Right renal pelvis (tissue), 4 donors: ENCODE measurements at regions not wholly inside any gene's neighbourhood (a gene's known extent, or its start where the extent isn't known, plus 50 kb on each side); places are given as distances from the start of the nearest gene placed in this dataset.

Source experiments
- DNase-seq, 4 donors: peaks; one replicate each; pipeline ENCODE4 v3.0.0-alpha.2; 2013; ENCODE audit warnings: low read depth in 4 of 4, low spot score in 3 of 4, missing footprints in 1 of 4

DNA sequence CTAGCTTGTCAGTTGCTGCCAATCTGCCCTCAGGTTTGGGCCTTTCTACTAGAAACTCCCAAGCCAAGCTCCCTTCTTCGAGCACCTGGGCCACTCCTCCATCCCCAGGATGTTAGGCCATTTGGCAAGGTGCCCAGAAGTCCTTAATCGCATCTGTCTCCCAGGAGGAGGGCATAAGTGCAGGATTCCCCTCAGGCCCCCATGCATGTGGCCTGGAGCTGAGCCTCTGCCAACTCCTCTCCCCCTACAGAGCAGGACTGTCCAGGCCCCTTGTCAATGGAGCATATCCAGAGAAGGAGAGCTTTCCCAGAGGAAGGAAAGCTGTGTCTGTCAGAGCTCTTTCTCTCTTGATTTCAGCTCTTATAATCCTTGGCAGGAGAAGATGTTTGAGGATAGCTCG is 182.6 kb upstream of the ROPN1 start:
- peak in 1 of 4 donors; percentile 38 for DNase-seq

DNA sequence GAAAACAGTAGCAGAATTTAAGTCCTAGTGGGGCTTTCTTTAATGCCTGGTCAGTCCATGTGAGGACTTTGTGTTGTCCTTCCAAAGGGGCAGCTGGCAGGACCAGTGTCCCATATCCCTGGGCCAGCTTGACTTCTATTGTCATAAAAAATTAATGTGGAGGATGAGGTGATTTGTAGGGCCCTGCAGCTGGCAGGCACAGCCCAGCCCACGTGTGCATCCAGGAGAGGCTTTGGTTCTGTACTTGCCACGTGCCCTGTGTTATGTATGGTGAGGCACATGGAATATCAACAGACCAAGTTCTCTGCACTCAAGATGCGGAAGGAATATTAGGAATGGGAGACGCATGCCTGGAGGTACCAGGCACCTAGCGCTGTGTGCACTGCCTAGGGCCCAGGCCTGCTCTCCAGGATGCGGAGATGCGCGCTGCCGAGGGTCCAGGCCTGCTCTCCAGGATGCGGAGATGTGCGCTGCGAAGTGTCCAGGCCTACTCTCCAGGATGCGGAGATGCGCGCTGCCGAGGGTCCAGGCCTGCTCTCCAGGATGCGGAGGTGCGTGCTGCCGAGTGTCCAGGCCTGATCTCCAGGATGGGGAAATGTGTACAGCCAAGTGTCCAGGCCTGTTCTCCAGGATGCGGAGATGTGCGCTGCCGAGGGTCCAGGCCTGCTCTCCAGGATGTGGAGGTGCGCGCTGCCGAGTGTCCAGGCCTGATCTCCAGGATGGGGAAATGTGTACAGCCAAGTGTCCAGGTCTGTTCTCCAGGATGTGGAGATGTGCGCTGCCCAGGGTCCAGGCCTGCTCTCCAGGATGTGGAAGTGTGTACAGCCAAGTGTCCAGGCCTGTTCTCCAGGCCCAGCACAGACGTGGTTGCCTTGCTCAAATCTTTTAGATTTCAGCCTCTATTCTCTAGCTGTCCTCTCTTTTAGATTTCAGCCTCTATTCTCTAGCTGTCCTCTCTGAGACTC is 183.3 kb upstream of the ROPN1 start:
- DNase-seq = no peak

DNA sequence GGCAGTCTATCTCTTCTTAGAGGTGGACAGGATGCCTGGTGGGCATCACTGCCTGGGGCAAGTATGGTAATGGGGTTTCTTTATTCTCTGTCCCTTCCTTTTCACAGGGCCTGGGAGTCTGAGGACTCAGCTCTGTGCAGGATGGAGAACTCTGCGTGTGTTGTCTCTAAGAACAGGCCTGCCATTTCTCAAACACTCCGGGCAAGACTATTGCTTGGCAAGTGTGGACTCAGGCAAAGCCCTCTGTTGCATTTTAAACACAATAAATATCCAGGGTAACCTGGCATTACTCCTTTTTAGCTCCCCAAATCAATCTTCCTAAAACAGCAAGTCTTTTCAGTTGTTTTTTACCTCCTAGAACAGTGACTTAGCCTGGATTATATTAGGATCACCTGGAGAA is 185.1 kb upstream of the ROPN1 start:
- no peak for DNase-seq

DNA sequence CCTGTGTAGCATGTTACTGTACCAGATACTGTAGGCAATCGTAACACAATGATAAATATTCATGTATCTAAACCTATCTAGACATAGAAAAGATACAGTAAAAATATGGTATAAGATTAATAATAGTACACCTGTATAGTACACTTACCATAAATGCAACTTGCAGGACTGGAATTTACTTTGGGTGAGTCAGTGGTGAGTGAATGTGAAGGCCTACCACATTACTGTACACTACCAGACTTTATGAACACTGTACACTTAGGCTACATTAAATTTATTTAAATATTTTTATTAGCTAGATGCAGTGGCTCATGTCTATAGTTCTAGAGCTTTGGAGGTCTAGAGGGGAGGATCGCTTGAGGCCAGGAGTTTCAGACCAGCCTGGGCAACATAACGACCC is 186.6 kb upstream of the ROPN1 start:
- DNase-seq = no peak

DNA sequence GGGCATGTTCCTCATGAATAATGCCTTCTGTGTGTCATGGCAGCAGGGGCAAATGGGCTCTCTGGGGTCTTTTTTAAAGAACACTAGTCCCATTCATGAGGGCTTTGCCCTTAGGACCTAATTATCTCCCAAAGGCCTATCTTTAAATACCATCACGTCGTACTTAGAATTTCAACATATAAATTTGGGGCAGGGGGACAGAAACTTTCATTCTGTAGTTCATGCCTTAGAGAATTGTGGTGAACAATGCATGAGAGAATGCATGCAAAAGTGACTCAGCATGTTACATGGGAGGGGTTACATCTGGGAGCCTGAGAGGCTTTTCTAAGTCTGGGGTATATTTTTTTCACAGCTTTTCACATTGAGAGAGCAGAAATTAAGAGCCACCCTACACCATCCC is 208.5 kb upstream of the ROPN1 start:
- DNase-seq = no peak

DNA sequence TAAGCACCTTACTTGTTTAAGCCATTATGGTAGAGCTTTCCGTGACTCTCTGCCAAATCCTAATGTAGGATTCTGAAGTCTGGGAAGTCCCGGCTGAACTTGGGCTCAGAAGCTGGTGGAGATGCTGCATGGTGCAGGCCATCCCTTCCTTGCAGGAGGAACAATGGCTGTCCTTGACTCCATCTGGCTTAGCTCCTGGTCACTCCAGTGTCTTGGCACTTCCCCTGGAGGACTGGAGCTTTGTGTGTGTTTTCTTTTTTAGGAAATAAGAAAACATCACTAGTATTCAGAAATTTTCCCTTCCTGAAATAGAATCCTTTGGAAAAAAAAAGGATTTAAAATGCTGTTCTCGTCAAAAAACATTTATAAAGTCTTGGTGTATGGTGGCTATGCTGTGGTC is 209.3 kb upstream of the ROPN1 start:
- no peak for DNase-seq

DNA sequence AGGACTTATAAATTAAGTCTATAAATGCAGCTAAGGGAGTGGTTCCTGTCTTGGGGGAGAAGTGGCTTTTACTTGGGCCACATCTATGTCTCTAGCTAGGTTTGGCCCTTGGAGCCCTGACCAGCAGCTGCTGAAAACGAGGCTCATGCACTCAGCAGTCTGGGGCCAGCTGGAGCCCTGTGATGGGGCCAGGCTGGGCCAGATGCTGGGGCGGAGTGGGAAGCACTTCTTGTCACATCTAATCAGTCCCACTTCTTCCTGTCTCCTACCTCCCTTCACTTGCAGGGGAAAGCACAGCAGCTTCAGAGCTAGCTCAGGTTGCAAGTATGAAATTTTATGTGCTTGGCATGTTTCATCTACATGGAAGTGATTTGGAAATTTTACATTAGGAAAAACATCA is 209.9 kb upstream of the ROPN1 start:
- DNase-seq = no peak

DNA sequence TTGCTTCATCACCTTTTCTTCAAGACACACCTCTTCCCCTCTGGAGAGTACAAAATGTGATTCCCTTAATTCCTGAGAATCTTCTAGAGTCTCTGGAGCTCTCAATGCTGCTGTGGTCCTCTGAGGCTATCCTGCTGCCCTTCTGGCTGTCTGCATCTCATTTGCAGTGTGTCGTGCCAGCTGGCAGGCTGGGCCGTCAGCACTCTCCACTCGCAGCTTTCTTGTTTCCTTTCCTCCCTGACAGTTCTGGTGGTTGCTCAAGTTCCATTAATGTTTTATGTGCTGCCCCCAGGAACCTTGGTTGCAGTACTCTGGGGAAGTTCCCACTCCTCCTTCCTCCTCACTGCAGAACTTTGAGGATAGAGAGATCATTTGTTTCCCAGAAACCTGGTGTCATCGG is 210.8 kb upstream of the ROPN1 start:
- no peak for DNase-seq

DNA sequence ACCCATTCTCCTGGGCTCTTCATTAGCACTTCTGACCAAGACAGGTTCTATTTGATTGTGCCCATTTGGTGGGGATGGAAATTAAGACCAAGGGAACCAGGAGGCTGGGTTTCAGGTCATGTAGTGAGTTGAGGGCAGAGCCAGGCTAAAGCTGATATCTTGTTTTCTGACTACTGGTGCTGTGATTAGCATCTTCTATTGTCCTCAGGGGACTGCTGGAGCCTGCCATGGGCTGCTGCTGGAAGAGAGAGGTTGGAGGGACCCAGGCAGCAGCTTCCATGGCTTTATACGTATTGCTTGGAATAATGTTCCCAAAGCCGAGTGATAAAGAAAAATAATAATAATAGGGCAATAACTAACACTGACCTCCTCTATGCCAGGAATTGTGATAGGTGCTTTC is 211.4 kb upstream of the ROPN1 start:
- DNase-seq = no peak

DNA sequence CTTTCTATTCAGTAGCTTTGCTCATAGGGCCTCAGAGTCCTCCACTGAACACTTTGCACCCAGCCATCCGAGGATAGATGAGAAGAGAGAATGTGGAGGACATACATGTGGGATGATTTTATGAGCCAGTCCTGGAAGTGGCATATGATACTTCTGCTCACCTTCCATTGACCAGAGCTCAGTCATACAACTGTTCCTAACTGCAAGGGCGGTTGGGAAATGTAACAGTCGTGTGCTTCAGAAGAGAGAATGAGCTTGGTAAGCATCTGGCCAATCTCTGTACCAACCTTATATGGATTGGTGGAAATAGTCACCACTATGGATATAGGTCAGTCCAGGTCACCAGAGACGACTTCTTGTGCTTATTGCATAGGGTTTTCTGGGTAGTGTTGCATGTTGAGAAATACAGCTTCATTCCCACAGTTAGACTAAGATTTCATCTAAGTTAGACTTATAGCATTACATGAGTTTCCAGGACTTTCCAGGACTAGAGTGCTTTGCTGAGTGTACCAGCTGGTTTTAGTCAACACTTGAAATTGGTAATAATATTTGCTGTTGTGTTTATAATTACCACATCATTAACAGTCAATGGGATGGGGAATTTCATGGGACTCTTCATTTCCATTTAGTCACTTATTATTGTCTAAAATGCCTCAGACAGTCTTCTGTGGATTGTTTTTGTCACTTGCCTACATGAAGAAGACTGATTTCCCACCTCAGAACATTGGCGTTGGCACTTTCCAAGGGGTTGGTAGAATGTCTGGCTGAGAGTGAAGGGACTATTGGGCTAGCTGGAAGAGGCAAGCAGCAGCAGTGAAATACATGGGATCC is 214.5 kb upstream of the ROPN1 start:
- DNase-seq = no peak

DNA sequence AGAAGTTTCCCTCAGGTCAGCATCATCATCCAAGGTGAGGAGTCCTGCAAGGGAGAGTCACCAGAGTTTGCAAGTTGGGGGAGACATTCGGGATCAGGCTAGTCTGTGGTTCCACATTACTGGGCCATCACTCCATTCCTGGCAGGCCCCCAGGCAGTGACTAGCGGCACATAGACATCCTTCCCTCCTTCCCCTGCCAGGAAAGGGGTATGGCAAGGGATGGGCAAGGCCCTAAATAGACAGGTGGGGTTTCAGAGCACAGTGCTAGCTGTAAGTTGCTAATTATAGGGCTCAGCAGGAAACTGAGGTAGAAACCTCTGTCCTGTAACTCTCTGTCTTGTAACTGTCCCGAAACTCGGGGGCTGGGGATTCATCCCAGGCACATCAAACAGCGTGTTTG is 215.2 kb upstream of the ROPN1 start:
- no peak for DNase-seq

DNA sequence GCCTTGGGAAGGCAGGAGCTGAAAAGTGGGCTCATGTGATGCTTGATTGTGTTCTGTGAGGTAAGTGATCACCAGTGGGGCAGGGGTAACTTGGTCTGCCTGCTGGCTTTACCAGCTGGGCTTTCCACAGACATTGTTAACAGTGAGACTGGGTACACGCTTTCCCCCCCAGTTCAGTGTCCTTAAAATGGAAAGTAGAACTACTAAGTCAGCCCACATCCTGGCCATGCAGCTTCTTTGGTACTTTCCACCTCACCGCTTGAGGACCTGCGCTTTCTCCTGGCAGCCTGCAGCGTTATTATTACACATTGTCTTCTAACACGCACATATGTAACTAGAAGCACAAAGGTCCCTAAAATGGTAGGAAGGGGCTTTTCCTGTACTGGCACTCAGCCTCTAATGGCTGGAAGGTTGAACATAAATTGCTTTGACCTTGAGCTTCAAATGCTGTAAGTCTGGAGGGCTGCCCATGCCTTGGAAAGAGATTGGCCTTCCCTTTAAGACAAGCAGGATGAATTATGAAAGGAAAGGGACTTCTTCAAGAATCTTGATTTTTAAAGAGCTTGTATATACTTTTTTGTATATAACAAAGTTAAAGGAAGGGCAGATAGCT is 216.1 kb upstream of the ROPN1 start:
- DNase-seq = no peak

DNA sequence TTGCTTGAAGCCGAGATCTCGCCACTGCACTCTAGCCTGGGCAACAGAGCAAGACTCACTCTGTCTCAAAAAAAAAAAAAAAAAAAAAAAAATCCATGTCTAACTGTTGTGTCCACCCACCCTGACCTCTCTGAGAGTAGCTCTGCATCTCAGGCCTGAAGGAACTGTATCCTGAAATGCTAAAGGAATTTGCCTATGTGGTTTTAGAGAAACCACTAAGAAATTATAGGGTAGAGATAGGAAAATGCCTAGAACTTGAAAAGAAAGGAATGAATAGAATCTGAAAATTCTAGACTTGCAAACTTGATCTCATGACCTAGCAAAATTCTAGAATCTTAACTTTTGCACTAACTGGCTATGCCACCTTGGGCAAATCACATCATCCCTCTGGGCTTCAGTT is 217.5 kb upstream of the ROPN1 start:
- no peak for DNase-seq

DNA sequence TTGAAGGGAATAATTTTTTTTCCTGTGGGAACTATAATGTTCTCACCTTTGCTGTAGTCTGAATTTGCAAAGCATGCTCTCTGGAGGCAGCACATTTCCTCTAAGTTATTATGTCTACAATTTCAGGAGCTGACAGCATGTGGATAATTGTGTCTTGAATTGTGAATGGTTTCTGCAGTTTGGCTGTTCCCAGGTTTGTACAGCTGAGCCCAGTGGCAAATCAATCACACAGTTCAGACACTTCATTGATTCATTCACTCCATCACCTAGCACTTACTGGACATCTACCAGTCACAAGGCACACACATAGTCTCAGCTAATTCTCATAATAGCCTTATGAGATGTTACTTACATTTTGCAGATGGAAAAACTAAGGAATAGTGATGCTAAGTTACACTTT is 219.0 kb upstream of the ROPN1 start:
- DNase-seq = no peak

DNA sequence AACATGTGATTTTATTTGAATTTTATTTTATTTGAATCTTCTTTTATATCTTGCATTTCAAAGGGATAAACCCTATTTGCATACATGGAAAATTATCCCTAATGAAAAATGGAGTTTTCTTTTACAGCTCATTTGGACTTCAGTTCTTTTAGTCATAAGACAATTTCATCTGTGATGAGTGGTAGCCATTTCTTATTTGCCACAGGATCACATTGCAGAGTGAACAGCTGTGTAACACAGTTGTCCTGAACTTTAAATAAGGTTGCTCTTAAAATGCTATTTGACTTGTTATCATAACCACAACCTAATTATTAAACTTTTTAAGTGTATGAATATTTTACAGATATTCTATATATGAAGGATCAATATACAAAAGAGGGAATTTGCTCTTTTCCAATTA is 221.7 kb upstream of the ROPN1 start:
- no peak for DNase-seq

DNA sequence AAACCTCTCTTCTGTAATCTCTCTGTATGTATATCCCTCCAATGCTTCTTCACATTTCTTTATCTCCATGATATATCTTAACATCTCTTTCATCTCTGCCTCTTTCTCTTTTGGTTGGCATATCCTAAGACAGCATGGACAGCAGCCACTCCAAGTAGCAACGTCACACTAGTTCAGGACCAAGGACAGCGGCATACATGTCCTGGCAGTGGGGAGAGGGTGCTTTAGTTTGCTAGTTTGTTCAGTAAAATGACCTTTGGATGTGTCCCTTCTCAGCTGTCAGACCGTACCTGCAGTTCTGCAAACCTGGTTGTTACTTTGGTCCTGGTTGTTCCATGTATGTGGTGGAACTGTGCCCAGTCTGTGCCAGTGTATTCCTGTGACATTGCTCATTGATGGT is 225.6 kb upstream of the ROPN1 start:
- peak; percentile 75 to 83 (median 80) for DNase-seq

DNA sequence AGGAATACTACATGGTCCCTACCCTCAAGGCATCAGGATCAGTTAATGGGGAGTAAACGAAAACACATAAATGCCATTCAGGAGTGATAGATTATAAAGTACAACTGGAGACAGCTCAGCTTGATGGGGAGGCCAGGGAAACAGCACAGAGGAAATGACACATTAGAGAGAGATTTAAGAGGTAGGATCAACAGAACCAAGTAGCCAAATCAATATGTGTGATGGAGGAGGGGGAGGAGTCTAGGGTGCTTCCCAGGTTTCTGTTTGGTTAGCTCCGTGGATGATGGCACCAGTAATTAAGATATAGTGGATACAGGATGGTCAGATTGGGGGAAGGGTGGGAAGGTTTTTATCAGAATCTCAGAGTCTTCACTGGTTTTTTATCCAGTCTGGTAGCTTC is 229.5 kb upstream of the ROPN1 start:
- no peak for DNase-seq

DNA sequence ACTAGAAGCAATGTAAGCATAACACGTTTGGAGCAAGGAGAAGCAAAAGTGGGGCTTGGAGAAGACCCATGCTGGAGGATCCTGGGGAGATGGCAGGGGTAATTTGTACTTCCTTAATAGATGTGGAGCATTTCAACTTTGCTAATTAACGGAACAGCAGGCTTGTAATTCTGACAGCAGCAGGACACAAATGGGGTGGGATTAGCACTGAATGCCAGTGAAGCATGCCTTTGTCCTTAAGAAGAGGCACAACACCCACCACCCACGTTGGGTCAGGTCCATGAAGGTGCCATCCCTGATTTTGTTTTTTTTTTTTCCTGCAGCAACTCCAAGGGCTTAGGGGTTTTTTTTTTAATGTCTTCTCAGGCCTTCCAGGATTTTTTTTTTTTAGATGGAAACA is 231.9 kb upstream of the ROPN1 start:
- no peak for DNase-seq

DNA sequence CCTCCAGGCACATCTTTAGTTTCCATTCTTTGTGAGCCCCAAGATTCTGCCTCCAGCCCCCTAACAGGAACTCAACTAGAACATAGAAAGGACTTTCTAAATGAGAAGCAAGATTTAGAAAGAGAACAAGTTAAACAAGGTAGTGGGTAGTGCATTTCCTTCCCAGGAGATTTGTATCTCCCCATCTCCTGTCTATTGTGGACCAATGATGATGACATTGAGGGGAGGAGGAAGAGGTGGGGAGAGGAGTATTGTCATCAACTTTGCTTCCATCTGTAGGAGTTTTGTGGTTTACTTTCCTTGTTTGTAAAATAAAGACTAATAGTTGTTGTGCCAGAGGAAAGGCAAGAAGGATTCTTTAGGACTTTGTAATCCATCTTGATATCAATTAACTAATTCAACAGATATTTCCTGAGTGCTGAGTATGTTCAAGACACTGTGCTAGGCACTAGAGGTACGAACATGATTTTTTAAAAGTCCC is 235.3 kb upstream of the ROPN1 start:
- no peak for DNase-seq

DNA sequence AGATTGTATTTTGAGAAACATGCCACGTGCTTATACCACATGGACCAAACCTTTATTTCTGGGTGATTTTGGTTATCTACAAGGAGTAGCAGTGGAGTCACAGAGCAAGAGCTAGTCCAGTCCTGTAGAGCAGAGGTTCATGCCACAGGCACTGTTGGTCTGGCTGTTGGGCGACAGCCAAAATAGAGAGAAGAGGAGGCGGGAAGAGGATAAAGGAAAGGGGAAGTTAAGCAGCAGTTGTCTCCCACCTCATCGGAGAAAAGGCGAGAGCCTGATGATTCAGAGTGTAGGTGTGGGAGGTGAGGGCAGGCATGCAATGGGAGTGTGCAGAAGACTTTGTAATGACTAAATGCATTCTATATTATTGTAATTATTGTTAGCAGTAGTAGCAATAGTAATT is 237.5 kb upstream of the ROPN1 start:
- DNase-seq = no peak

DNA sequence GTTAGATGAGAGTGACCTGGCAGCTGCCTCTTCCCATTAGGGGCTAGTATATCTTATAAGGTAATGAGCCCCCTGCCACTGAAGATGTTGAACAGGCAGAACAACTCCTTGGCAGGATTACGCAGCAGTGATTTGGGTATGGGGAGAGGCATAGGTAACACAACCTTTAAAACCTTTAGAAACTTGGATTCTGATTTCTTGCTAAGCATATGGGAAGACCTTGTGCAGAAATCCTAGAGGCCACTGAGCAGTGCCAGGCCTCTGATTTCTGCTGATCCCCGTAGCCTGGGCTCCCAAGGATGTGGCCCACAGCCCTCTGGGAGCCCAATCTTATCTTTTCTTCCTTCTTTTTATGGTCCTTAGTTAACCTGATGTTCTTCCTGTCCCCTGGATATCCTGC is 237.9 kb upstream of the ROPN1 start:
- DNase-seq = no peak
